Keratinocyte (primary cell): ENCODE measurements at regions not wholly inside any gene's neighbourhood (a gene's known extent, or its start where the extent isn't known, plus 50 kb on each side); places are given as distances from the start of the nearest gene placed in this dataset.

ENCODE experiments used
- DNase-seq: peaks from one replicate; pipeline ENCODE4 v3.0.0-alpha.2; 2011; ENCODE audit warnings: low read depth, missing footprints, low spot score
- FAIRE-seq: peaks from 2 replicates; lab custom pipeline; 2011; peaks lifted over from hg19 to GRCh38; lab: Jason Lieb, UNC
- H2AFZ ChIP-seq: 2 replicates; pipeline ENCODE4 v1.6.0; 2012; ENCODE audit warnings: low read length, control low read depth, inconsistent platforms; ENCODE audit not compliant: control insufficient read depth
- H3K27ac ChIP-seq: 2 replicates; pipeline ENCODE4 v1.5.1; 2011; ENCODE audit warnings: low read length; ENCODE audit not compliant: control insufficient read depth, insufficient read depth
- H3K27me3 ChIP-seq: 3 replicates; pipeline ENCODE4 v1.6.0; 2011; ENCODE audit warnings: low read length; ENCODE audit not compliant: control insufficient read depth, insufficient read depth; ENCODE audit errors: extremely low read depth
- H3K36me3 ChIP-seq, 2 experiments: 2 replicates in 1 of 2; 3 replicates in 1 of 2; pipeline ENCODE4 v1.5.1; 2011; ENCODE audit warnings: low read length in 2 of 2, mild to moderate bottlenecking in 1 of 2; ENCODE audit not compliant: control insufficient read depth in 2 of 2, insufficient read depth in 2 of 2; ENCODE audit errors: extremely low read depth in 1 of 2
- H3K4me1 ChIP-seq: 3 replicates; pipeline ENCODE4 v1.5.1; 2011; ENCODE audit warnings: low read length; ENCODE audit not compliant: control insufficient read depth, insufficient read depth; ENCODE audit errors: extremely low read depth
- H3K4me2 ChIP-seq: 3 replicates; pipeline ENCODE4 v1.6.0; 2011; ENCODE audit warnings: low read depth, low read length; ENCODE audit not compliant: control insufficient read depth, insufficient read depth; ENCODE audit errors: extremely low read depth
- H3K4me3 ChIP-seq, 3 experiments: fragments of 200-600 bp in 1 of 3; sonication (generic) in 1 of 3; 2 replicates in 2 of 3; 3 replicates in 1 of 3; pipeline ENCODE4 v1.5.1; 2011 to 2016; ENCODE audit warnings: low read length in 3 of 3, mild to moderate bottlenecking in 3 of 3, control low read depth in 2 of 3, inconsistent platforms in 1 of 3, low read depth in 1 of 3, mixed read lengths in 1 of 3, mixed run types in 1 of 3, moderate library complexity in 1 of 3; ENCODE audit not compliant: control insufficient read depth in 2 of 3, insufficient read depth in 2 of 3; ENCODE audit errors: extremely low read depth in 1 of 3
- H3K79me2 ChIP-seq: 2 replicates; pipeline ENCODE4 v1.6.0; 2012; ENCODE audit warnings: low read length; ENCODE audit not compliant: control insufficient read depth, insufficient read depth
- H3K9ac ChIP-seq: 3 replicates; pipeline ENCODE4 v1.6.0; 2011; ENCODE audit warnings: low read length; ENCODE audit not compliant: control insufficient read depth, insufficient read depth; ENCODE audit errors: extremely low read depth
- H3K9me1 ChIP-seq: 3 replicates; pipeline ENCODE4 v1.6.0; 2011; ENCODE audit warnings: low read length; ENCODE audit not compliant: control insufficient read depth, insufficient read depth; ENCODE audit errors: extremely low read depth
- H3K9me3 ChIP-seq: 2 replicates; pipeline ENCODE4 v1.5.1; 2012; ENCODE audit warnings: low read depth, low read length; ENCODE audit not compliant: control insufficient read depth
- H4K20me1 ChIP-seq: 3 replicates; pipeline ENCODE4 v1.6.0; 2011; ENCODE audit warnings: low read length; ENCODE audit not compliant: control insufficient read depth, insufficient read depth; ENCODE audit errors: extremely low read depth
- CTCF ChIP-seq, 3 experiments: IDR thresholded peaks in 1 of 3; conservative IDR thresholded peaks in 1 of 3; optimal IDR thresholded peaks in 1 of 3; 2 replicates in 2 of 3; 3 replicates in 1 of 3; pipeline versions ENCODE3 to v1.5.1; 2011; ENCODE audit warnings: low read length in 3 of 3, mild to moderate bottlenecking in 3 of 3, moderate library complexity in 2 of 3, control low read depth in 1 of 3, inconsistent platforms in 1 of 3; ENCODE audit not compliant: insufficient read depth in 2 of 3; ENCODE audit errors: extremely low read depth in 1 of 3
- EZH2 ChIP-seq: IDR thresholded peaks from one replicate; pipeline ENCODE4 v1.6.1; 2012; ENCODE audit warnings: inconsistent platforms, mild to moderate bottlenecking, low read length, moderate library complexity
- dilution Hi-C: fragments of 300-500 bp; cut with MboI; formaldehyde crosslinking; loops from one replicate; pipeline ENCODE4 v1.7.0; 2020; ENCODE audit warnings: low sequenced_read_pairs; ENCODE audit not compliant: extremely low pct_ligation_motif_present

- Histone ChIP-seq H3K4me3 (no peak overlapping the region), H3K9ac (no peak overlapping the region), H3K36me3 (no peaks in the 10 kb centered on the region), H3K9me1 (no peaks in the 10 kb centered on the region), H2AFZ (no peak overlapping the region), H3K4me1 (peaks cover 9% of the 10 kb centered on the region), H3K27me3 (peaks cover 3% of the 10 kb centered on the region), H4K20me1 (no peaks in the 10 kb centered on the region), H3K4me2 (no peak overlapping the region), H3K79me2 (no peaks in the 10 kb centered on the region), H3K27ac (no peak overlapping the region), H3K9me3 (no peaks in the 10 kb centered on the region)
- DNase-seq (no peak), FAIRE-seq (no peak)
- dilution Hi-C loops, result no loop called here
- TF ChIP-seq CTCF (optimal IDR thresholded peaks at IDR 0.05 in 1 of 3, IDR thresholded peaks at IDR 0.05 in 1 of 3, conservative IDR thresholded peaks at IDR 0.05 in 1 of 3; ENCODE audit: extremely low read depth in 1 of 3, insufficient read depth in 2 of 3, low read length in 3 of 3) (no peak), EZH2 (no peak)
These were observed 144.5 kb downstream of the VEGFA start for GRCh38 chr6:43914272-43915147.

GRCh38 chr6:43913375-43914271, 143.6 kb downstream of the VEGFA start:
- Histone ChIP-seq H4K20me1 (no peaks in the 10 kb centered on the region), H3K27me3 (peaks cover 3% of the 10 kb centered on the region), H3K9ac (no peak overlapping the region), H3K4me3 (no peak overlapping the region), H3K4me2 (no peak overlapping the region), H2AFZ (no peak overlapping the region), H3K36me3 (no peaks in the 10 kb centered on the region), H3K79me2 (no peaks in the 10 kb centered on the region), H3K27ac (no peak overlapping the region), H3K9me3 (no peaks in the 10 kb centered on the region), H3K4me1 (peaks cover 9% of the 10 kb centered on the region), H3K9me1 (no peaks in the 10 kb centered on the region)
- no peak for TF ChIP-seq EZH2
- TF ChIP-seq CTCF (optimal IDR thresholded peaks at IDR 0.05 in 1 of 3, IDR thresholded peaks at IDR 0.05 in 1 of 3, conservative IDR thresholded peaks at IDR 0.05 in 1 of 3; ENCODE audit: extremely low read depth in 1 of 3, insufficient read depth in 2 of 3, low read length in 3 of 3), result no peak
- dilution Hi-C loops, result no loop called here
- FAIRE-seq, result no peak
- DNase-seq, result no peak
